PC-3 (cell line): ENCODE measurements at regions not wholly inside any gene's neighbourhood (a gene's known extent, or its start where the extent isn't known, plus 50 kb on each side); places are given as distances from the start of the nearest gene placed in this dataset.

Experiments used
- ATAC-seq: fragments of 200-7000 bp; cut with Tn5 transposase; 2 replicates; pipeline ENCODE4 v1.9.1; 2020; ENCODE audit warnings: mild to moderate bottlenecking, moderate library complexity
- BruUV-seq: library from RNA; stranded (reverse); fragments of 400-500 nt; replicated peaks from 2 replicates; lab custom pipeline; 2021; lab: Mats Ljungman, UMichigan
- CTCF ChIA-PET: fragments of 300-600 bp; sonication (Branson Sonifier 250); formaldehyde crosslinking; loops from one replicate; lab custom pipeline; 2022; ENCODE audit warnings: antibody characterized with exemption; lab: Charles Lee
- POLR2A ChIA-PET: fragments of 300-600 bp; sonication (Branson Sonifier 250); formaldehyde crosslinking; loops from one replicate; lab custom pipeline; 2022; ENCODE audit warnings: antibody characterized with exemption; ENCODE audit not compliant: unreplicated experiment; lab: Charles Lee
- DNase-seq: peaks from one replicate; pipeline ENCODE4 v3.0.0-alpha.2; 2015
- H2AFZ ChIP-seq: fragments of 300-600 bp; sonication (generic); 2 replicates; pipeline ENCODE4 v1.6.0; 2016; ENCODE audit warnings: antibody characterized with exemption, low read length
- H3F3A ChIP-seq: fragments of 300-600 bp; sonication (generic); one replicate; pipeline ENCODE4 v1.6.0; 2017; ENCODE audit warnings: antibody characterized with exemption, low read length, control low read depth, mild to moderate bottlenecking; ENCODE audit not compliant: unreplicated experiment
- H3K27ac ChIP-seq: fragments of 300-600 bp; sonication (generic); 2 replicates; pipeline ENCODE4 v1.5.1; 2016; ENCODE audit warnings: mild to moderate bottlenecking, low read length
- H3K27me3 ChIP-seq: fragments of 300-600 bp; sonication (generic); 2 replicates; pipeline ENCODE4 v1.6.1; 2016; ENCODE audit warnings: low read length, mixed read lengths
- H3K36me3 ChIP-seq: fragments of 300-600 bp; sonication (generic); 2 replicates; pipeline ENCODE4 v1.6.1; 2016; ENCODE audit warnings: low read depth, mixed run types, low read length, mixed read lengths
- H3K4me1 ChIP-seq: fragments of 300-600 bp; sonication (generic); 2 replicates; pipeline ENCODE4 v1.5.1; 2016; ENCODE audit warnings: low read length; ENCODE audit not compliant: insufficient read depth
- H3K4me2 ChIP-seq: fragments of 300-600 bp; sonication (generic); 2 replicates; pipeline ENCODE4 v1.6.0; 2016; ENCODE audit warnings: low read length
- H3K4me3 ChIP-seq: fragments of 300-600 bp; sonication (generic); 2 replicates; pipeline ENCODE4 v1.5.1; 2016; ENCODE audit warnings: mild to moderate bottlenecking, low read length, mixed read lengths
- H3K79me2 ChIP-seq: fragments of 300-600 bp; sonication (generic); 2 replicates; pipeline ENCODE4 v1.6.1; 2017; ENCODE audit warnings: low read length, mixed read lengths
- H3K9ac ChIP-seq: fragments of 300-600 bp; sonication (generic); 2 replicates; pipeline ENCODE4 v1.6.0; 2016; ENCODE audit warnings: mild to moderate bottlenecking, low read length
- H3K9me2 ChIP-seq: fragments of 300-600 bp; sonication (generic); replicated peaks from 2 replicates; pipeline ENCODE4 v1.6.1; 2016; ENCODE audit warnings: mixed run types, low read length, mixed read lengths
- H3K9me3 ChIP-seq: fragments of 300-600 bp; sonication (generic); 2 replicates; pipeline ENCODE4 v1.6.1; 2016; ENCODE audit warnings: low read length, mixed read lengths
- H4K20me1 ChIP-seq: fragments of 300-600 bp; sonication (generic); 2 replicates; pipeline ENCODE4 v1.6.1; 2016; ENCODE audit warnings: low read length, mixed read lengths
- CTCF ChIP-seq: fragments of 300-600 bp; sonication (generic); conservative IDR thresholded peaks from 2 replicates; pipeline ENCODE4 v1.5.1; 2017; ENCODE audit warnings: antibody characterized with exemption, low read depth, mild to moderate bottlenecking, low read length
- EZH2 ChIP-seq: fragments of 300-600 bp; sonication (generic); IDR thresholded peaks from one replicate; pipeline ENCODE4 v1.6.1; 2017; ENCODE audit warnings: antibody characterized with exemption, mild to moderate bottlenecking, low read length; ENCODE audit not compliant: unreplicated experiment
- EZH2phosphoT487 ChIP-seq: fragments of 300-600 bp; sonication (generic); IDR thresholded peaks from 2 replicates; pipeline ENCODE4 v1.6.1; 2018; ENCODE audit warnings: mild to moderate bottlenecking, antibody characterized with exemption, low read length, borderline replicate concordance
- intact Hi-C: fragments of 100-400 bp; cut with micrococcal nuclease; formaldehyde crosslinking; loops from 2 replicates; pipeline ENCODE4 v1.9.0; 2023

GRCh38 chr4:28636971-28637370, 1776.3 kb downstream of the STIM2 start:
- ChIA-PET CTCF (no interaction called here), POLR2A (no interaction called here)
- Histone ChIP-seq H3K36me3 (no peaks in the 10 kb centered on the region), H3K79me2 (no peaks in the 10 kb centered on the region), H3K4me1 (no peaks in the 10 kb centered on the region), H3F3A (no peaks in the 10 kb centered on the region), H3K4me3 (no peak overlapping the region), H4K20me1 (no peaks in the 10 kb centered on the region), H3K27me3 (no peaks in the 10 kb centered on the region), H3K27ac (no peak overlapping the region), H3K9me2 (no peaks in the 10 kb centered on the region), H3K9me3 (no peaks in the 10 kb centered on the region), H2AFZ (no peak overlapping the region), H3K4me2 (no peak overlapping the region), H3K9ac (no peak overlapping the region)
- TF ChIP-seq EZH2phosphoT487, result no peak
- TF ChIP-seq CTCF, result no peak
- TF ChIP-seq EZH2, result no peak
- BruUV-seq, result no TSS peak
- DNase-seq (peak; percentile 34), ATAC-seq (no peak)
- intact Hi-C loops, result no loop called here

- Histone ChIP-seq H3K9ac (no peak overlapping the region), H3K4me1 (no peaks in the 10 kb centered on the region), H3K4me3 (no peak overlapping the region), H3K9me3 (no peaks in the 10 kb centered on the region), H3K9me2 (no peaks in the 10 kb centered on the region), H3F3A (no peaks in the 10 kb centered on the region), H3K27me3 (no peaks in the 10 kb centered on the region), H3K79me2 (no peaks in the 10 kb centered on the region), H2AFZ (no peak overlapping the region), H3K27ac (no peak overlapping the region), H4K20me1 (no peaks in the 10 kb centered on the region), H3K4me2 (no peak overlapping the region), H3K36me3 (no peaks in the 10 kb centered on the region)
- no peak for TF ChIP-seq EZH2phosphoT487
- no TSS peak for BruUV-seq
- CTCF ChIA-PET, result interaction anchor here (0.6 kb wide), 1 partner anchor 177 kb away, joined by 3 read pairs; no protein-coding TSS in a partner anchor
- intact Hi-C loops, result no loop called here
- DNase-seq (no peak), ATAC-seq (no peak)
- POLR2A ChIA-PET, result no interaction called here
Measured at GRCh38 chr4:28639747-28640146, 1779.1 kb downstream of the STIM2 start.

GRCh38 chr4:28654618-28655017, 1794.0 kb downstream of the STIM2 start:
- Histone ChIP-seq H3K9ac (no peak overlapping the region), H3K9me3 (no peaks in the 10 kb centered on the region), H3K36me3 (no peaks in the 10 kb centered on the region), H3K27me3 (no peaks in the 10 kb centered on the region), H3F3A (no peaks in the 10 kb centered on the region), H4K20me1 (no peaks in the 10 kb centered on the region), H3K4me2 (no peak overlapping the region), H3K79me2 (no peaks in the 10 kb centered on the region), H3K4me1 (no peaks in the 10 kb centered on the region), H3K27ac (no peak overlapping the region), H3K9me2 (no peaks in the 10 kb centered on the region), H2AFZ (no peak overlapping the region), H3K4me3 (no peak overlapping the region)
- ChIA-PET POLR2A (no interaction called here), CTCF (no interaction called here)
- no TSS peak for BruUV-seq
- no peak for TF ChIP-seq CTCF
- TF ChIP-seq EZH2, result no peak
- TF ChIP-seq EZH2phosphoT487, result no peak
- intact Hi-C loops, result no loop called here
- DNase-seq (peak; percentile 51), ATAC-seq (peak; percentile 37; the same call in 1 of the 2 replicates)
